A549 (cell line): ENCODE measurements at regions not wholly inside any gene's neighbourhood (a gene's known extent, or its start where the extent isn't known, plus 50 kb on each side); places are given as distances from the start of the nearest gene placed in this dataset.

Source experiments
- MAZ ChIP-seq: fragments of 150-350 bp; IDR thresholded peaks from 2 replicates; pipeline ENCODE4 v1.6.1; 2014; ENCODE audit warnings: antibody characterized with exemption, low read depth, low read length, borderline replicate concordance
- RAD21 ChIP-seq, 2 experiments: fragments of >200 bp in 1 of 2; sonication (Bioruptor Twin) in 1 of 2; formaldehyde crosslinking in 1 of 2; IDR thresholded peaks in 1 of 2; conservative IDR thresholded peaks in 1 of 2; 2 replicates in 1 of 2; 3 replicates in 1 of 2; pipeline ENCODE4 v1.6.1; 2012 to 2018; ENCODE audit warnings: inconsistent platforms in 1 of 2
- TF ChIP-seq, protein P1 (sequence below): fragments of >200 bp; sonication (Bioruptor Twin); formaldehyde crosslinking; IDR thresholded peaks from 3 replicates; pipeline ENCODE4 v1.5.1; 2016

DNA sequence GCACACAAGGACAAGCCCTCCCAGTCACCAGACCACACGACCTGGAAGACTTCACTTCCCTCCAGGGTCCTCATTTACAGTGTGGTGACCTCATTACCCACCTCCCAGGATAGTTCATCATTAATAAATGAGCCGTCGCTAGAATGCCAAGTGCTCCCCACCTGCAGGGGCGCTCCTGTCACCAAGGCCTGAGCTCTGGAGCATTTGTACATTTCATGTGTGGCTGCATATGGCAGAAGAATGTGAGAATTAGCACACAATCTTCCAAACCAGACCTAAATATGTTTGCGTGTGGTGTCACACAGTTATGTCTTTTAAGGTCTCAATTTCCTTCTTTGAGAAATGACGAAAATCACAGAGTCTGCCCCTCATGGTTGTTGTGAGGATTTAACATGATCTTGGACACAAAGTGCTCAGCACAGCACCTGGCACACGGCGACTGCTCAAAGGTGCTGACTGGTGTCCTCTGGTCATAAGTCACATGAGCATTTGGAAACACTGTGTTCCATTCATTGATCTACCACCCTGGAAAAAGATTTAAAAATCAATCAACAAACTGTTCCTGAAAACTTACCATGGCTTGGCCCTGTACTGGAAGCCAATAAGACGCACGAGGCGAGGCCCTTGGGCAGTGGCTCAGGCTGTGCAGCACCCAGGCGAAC is 150.6 kb upstream of the SPACA7 start:
- TF ChIP-seq MAZ: no peak
- TF ChIP-seq, protein P1, sequence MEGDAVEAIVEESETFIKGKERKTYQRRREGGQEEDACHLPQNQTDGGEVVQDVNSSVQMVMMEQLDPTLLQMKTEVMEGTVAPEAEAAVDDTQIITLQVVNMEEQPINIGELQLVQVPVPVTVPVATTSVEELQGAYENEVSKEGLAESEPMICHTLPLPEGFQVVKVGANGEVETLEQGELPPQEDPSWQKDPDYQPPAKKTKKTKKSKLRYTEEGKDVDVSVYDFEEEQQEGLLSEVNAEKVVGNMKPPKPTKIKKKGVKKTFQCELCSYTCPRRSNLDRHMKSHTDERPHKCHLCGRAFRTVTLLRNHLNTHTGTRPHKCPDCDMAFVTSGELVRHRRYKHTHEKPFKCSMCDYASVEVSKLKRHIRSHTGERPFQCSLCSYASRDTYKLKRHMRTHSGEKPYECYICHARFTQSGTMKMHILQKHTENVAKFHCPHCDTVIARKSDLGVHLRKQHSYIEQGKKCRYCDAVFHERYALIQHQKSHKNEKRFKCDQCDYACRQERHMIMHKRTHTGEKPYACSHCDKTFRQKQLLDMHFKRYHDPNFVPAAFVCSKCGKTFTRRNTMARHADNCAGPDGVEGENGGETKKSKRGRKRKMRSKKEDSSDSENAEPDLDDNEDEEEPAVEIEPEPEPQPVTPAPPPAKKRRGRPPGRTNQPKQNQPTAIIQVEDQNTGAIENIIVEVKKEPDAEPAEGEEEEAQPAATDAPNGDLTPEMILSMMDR: no peak
- no peak for TF ChIP-seq RAD21 (conservative IDR thresholded peaks at IDR 0.05 in 1 of 2, IDR thresholded peaks at IDR 0.05 in 1 of 2)
